ENCODE measurements at regions not wholly inside any gene's neighbourhood (a gene's known extent, or its start where the extent isn't known, plus 50 kb on each side); places are given as distances from the start of the nearest gene placed in this dataset.

DNA sequence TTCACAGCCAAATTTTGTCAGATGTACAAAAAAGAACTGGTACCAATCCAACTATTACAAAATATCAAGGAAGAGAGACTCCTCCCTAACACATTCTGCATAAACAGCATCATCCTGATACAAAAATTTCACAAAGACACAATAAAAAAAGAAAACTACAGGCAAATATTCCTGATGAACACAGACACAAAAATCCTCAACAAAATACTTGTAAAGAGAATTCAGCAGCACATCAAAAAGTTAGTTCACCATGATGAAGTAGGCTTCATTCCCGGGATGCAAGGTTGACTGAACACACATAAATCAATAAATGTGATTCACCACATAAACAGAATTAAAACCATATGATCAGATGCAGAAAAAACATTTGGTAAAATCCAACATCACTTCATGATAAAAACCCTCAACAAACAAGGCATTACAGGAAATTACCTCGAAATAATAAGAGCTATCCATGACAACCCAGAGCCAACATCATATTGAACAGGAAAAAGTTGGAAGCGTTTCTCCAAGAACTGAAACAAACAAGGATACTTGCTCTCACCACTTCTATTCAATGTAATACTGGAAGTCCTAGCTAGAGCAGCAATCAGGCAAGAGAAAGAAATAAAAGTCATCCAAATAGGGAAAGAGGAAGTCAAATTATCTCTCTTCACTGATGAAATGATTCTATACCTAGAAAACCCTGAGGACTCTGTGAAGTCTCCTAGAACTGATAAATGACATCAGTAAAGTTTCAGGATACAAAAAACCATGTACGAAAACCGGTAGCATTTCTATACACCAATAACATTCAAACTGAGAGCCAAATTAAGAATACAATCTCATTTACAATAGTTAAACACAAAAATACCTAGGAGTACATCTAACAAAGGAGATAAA is 223.1 kb downstream of the REEP3 start:
- DNase-seq: no peak
- Histone ChIP-seq H3K4me3 (no peak overlapping the region), H3K27ac (no peak overlapping the region), H3K27me3 (no peaks in the 10 kb centered on the region), H3K4me1 (no peaks in the 10 kb centered on the region), H3K36me3 (replicated peaks in 1 of 2; ENCODE audit: insufficient read depth in 1 of 2, low read depth in 2 of 2) (no peaks in the 10 kb centered on the region), H3K9me3 (no peaks in the 10 kb centered on the region)
- intact Hi-C loops (cut with DNase I): no loop called here
- ATAC-seq: no peak
- 68 to 77% methylated on average over 5 of the region's 5 CpGs for WGBS, 2 donors
- no peak for TF ChIP-seq POLR2A (IDR thresholded peaks at IDR 0.05)
- TF ChIP-seq, protein P1, sequence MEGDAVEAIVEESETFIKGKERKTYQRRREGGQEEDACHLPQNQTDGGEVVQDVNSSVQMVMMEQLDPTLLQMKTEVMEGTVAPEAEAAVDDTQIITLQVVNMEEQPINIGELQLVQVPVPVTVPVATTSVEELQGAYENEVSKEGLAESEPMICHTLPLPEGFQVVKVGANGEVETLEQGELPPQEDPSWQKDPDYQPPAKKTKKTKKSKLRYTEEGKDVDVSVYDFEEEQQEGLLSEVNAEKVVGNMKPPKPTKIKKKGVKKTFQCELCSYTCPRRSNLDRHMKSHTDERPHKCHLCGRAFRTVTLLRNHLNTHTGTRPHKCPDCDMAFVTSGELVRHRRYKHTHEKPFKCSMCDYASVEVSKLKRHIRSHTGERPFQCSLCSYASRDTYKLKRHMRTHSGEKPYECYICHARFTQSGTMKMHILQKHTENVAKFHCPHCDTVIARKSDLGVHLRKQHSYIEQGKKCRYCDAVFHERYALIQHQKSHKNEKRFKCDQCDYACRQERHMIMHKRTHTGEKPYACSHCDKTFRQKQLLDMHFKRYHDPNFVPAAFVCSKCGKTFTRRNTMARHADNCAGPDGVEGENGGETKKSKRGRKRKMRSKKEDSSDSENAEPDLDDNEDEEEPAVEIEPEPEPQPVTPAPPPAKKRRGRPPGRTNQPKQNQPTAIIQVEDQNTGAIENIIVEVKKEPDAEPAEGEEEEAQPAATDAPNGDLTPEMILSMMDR (IDR thresholded peaks at IDR 0.05): no peak

DNA sequence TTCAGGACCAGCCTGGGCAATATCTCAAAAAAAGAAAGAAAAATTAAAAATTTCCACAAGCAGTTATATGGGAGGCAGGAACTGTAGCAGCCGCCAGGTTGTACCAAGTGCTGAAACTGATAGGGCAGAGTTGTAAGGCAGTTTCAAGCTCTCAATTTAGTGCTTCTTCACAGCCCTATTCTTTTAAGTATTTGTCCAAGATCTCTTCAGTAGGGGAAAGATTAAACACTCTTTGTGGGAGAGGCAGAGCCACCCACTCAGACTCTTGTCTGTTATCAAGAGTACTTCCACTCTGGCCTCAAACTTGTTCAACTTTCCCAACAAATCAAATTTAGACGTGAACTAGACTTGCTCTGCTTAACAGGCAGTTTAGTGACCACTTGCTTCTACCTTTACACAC is 228.7 kb downstream of the REEP3 start:
- intact Hi-C loops (cut with DNase I): no loop called here
- Histone ChIP-seq H3K27ac (no peak overlapping the region), H3K36me3 (replicated peaks in 1 of 2; ENCODE audit: insufficient read depth in 1 of 2, low read depth in 2 of 2) (no peaks in the 10 kb centered on the region), H3K4me3 (no peak overlapping the region), H3K27me3 (no peaks in the 10 kb centered on the region), H3K4me1 (no peaks in the 10 kb centered on the region), H3K9me3 (no peaks in the 10 kb centered on the region)
- 57 to 61% methylated on average over 2 of the region's 2 CpGs for WGBS, 2 donors
- no peak for ATAC-seq
- no peak for TF ChIP-seq POLR2A (IDR thresholded peaks at IDR 0.05)
- TF ChIP-seq, protein P1 (IDR thresholded peaks at IDR 0.05): no peak
- DNase-seq: no peak

DNA sequence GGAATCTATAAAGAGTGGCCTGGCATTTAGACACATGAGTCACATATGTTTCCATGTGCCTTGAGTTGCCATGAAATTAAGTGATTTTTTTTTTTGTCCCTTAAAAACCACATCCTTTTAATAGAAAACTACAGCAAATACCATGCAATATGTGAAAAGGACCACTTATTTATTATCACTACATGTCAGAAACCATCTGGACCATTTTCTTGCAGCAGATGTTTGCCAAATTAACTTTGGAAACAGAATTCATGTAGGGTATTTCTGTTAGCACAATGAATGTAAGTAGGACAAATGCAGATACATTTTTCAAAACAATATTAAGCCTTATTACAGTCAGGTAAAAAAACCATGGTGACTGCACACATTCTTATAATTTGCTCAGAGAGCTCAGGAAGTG is 230.6 kb downstream of the REEP3 start:
- no peaks in the 10 kb centered on the region for H3K4me1 ChIP-seq
- no peaks in the 10 kb centered on the region for H3K9me3 ChIP-seq
- no peak for DNase-seq
- no peak overlapping the region for H3K4me3 ChIP-seq
- no peaks in the 10 kb centered on the region for H3K36me3 ChIP-seq (replicated peaks in 1 of 2; ENCODE audit: insufficient read depth in 1 of 2, low read depth in 2 of 2)
- TF ChIP-seq POLR2A (IDR thresholded peaks at IDR 0.05): no peak
- TF ChIP-seq, protein P1 (IDR thresholded peaks at IDR 0.05): no peak
- no peak overlapping the region for H3K27ac ChIP-seq
- intact Hi-C loops (cut with DNase I): no loop called here
- H3K27me3 ChIP-seq: no peaks in the 10 kb centered on the region
- ATAC-seq: no peak

DNA sequence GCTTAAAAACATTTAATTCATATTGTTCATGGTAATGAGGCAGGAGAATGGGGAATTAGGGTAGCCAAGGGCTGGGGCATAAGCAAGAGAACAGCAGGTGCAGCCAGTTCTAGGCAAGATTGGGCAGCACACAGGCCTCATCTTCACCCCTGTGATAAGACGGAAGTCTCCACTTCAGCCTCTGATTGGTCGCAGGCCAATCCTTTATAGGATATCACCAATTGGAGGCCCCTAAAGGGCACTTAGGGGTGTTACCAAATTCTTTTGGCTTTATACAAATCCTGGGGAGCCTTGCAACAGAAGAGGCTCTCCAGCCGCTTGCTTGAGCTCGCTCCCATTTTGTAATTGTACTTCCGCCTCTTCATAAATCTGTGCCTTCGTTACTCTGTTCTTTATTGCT is 231.1 kb downstream of the REEP3 start:
- DNase-seq (no peak), ATAC-seq (no peak)
- Histone ChIP-seq H3K9me3 (no peaks in the 10 kb centered on the region), H3K4me3 (no peak overlapping the region), H3K27ac (no peak overlapping the region), H3K4me1 (no peaks in the 10 kb centered on the region), H3K27me3 (no peaks in the 10 kb centered on the region), H3K36me3 (replicated peaks in 1 of 2; ENCODE audit: insufficient read depth in 1 of 2, low read depth in 2 of 2) (no peaks in the 10 kb centered on the region)
- 91 to 93% methylated on average over 6 of the region's 6 CpGs for whole genome bisulfite sequencing, 2 donors
- TF ChIP-seq, protein P1 (IDR thresholded peaks at IDR 0.05): no peak
- no peak for TF ChIP-seq POLR2A (IDR thresholded peaks at IDR 0.05)
- intact Hi-C loops (cut with DNase I): no loop called here

DNA sequence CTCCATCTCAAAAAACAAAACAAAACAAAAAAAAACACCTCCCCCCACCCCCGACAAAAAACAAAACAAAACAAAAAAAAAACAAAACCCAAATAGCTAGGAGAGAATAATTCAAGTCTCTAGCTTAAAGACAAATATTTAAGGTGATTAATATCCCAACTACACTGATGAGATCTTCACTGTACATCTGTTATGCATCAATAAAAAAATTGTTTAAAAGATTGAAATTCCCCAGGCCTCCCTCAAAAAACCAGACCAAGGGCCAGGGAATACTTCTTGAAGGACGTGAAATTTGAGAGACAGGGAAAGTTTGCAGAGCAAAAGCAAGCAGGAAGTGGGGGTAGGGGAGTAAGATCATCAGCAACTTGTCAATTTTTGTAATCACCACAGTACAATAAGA is 232.6 kb downstream of the REEP3 start:
- H3K9me3 ChIP-seq: no peaks in the 10 kb centered on the region
- no peak overlapping the region for H3K27ac ChIP-seq
- no peaks in the 10 kb centered on the region for H3K36me3 ChIP-seq (replicated peaks in 1 of 2; ENCODE audit: insufficient read depth in 1 of 2, low read depth in 2 of 2)
- no peaks in the 10 kb centered on the region for H3K4me1 ChIP-seq
- intact Hi-C loops (cut with DNase I): no loop called here
- H3K4me3 ChIP-seq: no peak overlapping the region
- 61 to 81% methylated on average over 2 of the region's 2 CpGs for WGBS, 2 donors
- no peak for ATAC-seq
- H3K27me3 ChIP-seq: no peaks in the 10 kb centered on the region
- TF ChIP-seq, protein P1 (IDR thresholded peaks at IDR 0.05): no peak
- TF ChIP-seq POLR2A (IDR thresholded peaks at IDR 0.05): no peak
- DNase-seq: no peak

Measured in body of pancreas (tissue), 4 donors.